ENCODE measurements at regions not wholly inside any gene's neighbourhood (a gene's known extent, or its start where the extent isn't known, plus 50 kb on each side); places are given as distances from the start of the nearest gene placed in this dataset.

DNA sequence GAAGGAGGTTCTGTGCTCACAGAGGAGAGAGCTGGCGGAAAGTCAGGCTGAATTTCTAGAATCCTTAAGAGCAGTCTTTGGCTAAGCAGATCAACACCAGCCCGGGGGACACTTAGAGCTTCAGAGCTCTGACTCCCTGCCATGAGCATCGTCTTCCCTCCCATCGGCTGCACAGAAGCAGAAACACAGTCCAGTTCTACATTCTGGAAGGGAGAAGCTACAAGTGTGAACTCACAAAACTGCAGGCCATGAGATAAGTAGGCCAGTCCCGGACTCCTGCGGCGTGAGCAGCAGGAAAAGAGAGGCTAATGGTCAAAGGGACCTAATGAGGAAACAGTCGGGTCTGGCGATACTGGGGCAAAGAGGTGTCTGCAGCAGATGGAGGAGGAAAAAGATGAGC lies 211.5 kb downstream of the DHX15 start:
- no peak overlapping the region for H3K27ac Mint-ChIP-seq
- H3K9me3 Mint-ChIP-seq, result peaks cover 6% of the 10 kb centered on the region; the same call in 1 of the 2 replicates
- H3K36me3 Mint-ChIP-seq, result no peaks in the 10 kb centered on the region
- ATAC-seq, result no peak
- ChIA-PET CTCF (interaction anchor here (0.5 to 2.1 kb wide), 5 partner anchors 8 to 1005 kb away, joined by 3 to 9 read pairs (median 3); no protein-coding TSS in a partner anchor), POLR2A (no interaction called here)
- H3K27me3 Mint-ChIP-seq (ENCODE audit: low read depth), result peaks cover 86% of the 10 kb centered on the region
- H3K4me1 Mint-ChIP-seq, result no peaks in the 10 kb centered on the region
- no peak for TF ChIP-seq EMX1 (CRISPR knock-in tag; IDR thresholded peaks at IDR 0.05)
- TF ChIP-seq TEAD4 (CRISPR knock-in tag; IDR thresholded peaks at IDR 0.05), result no peak
- no peak for TF ChIP-seq ZNF263 (CRISPR knock-in tag; IDR thresholded peaks at IDR 0.05; ENCODE audit: low read depth)
- TF ChIP-seq ZNF317 (CRISPR knock-in tag; IDR thresholded peaks at IDR 0.05; ENCODE audit: borderline replicate concordance, low read depth), result no peak
- no peak for TF ChIP-seq ELF4 (CRISPR knock-in tag; IDR thresholded peaks at IDR 0.05; ENCODE audit: low read depth)
- TF ChIP-seq JUN (CRISPR knock-in tag; IDR thresholded peaks at IDR 0.05), result no peak
- TF ChIP-seq GABPB1 (CRISPR knock-in tag; IDR thresholded peaks at IDR 0.05), result no peak
- TF ChIP-seq, protein P1, sequence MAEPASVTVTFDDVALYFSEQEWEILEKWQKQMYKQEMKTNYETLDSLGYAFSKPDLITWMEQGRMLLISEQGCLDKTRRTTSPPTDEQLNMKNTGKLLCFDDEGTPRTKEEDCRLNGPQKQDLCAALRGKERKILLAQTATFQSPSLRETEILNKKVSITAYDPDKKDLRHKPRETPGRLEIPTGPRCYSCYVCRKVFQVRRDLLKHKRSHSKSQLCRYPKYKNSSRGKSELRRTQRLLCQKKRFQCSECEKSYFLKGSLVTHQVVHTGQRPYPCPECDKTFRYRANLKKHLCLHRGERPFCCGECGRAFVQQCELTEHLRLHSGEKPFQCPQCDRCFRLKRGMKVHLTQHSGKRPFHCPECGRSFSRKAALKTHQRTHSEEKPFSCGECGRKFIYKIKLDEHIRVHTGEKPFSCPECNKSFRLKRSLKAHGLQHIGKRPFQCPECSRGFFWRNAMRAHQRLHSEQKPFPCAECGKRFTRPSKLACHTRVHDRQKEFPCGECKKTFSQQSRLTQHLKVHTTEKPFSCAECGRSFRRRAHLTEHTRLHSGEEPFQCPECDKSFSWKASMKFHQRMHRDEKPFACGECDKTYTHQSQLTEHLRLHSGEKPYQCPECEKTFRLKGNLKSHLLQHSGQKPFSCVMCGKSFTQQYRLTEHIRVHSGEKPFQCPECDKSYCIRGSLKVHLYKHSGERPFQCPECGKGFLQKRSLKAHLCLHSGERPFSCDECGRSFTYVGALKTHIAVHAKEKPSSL (CRISPR knock-in tag; conservative IDR thresholded peaks at IDR 0.05), result no peak
- no peak for TF ChIP-seq NFYB (CRISPR knock-in tag; conservative IDR thresholded peaks at IDR 0.05; ENCODE audit: low read depth)
- H3K4me3 Mint-ChIP-seq, result no peak overlapping the region
- no peak for DNase-seq (ENCODE audit: low spot score)

DNA sequence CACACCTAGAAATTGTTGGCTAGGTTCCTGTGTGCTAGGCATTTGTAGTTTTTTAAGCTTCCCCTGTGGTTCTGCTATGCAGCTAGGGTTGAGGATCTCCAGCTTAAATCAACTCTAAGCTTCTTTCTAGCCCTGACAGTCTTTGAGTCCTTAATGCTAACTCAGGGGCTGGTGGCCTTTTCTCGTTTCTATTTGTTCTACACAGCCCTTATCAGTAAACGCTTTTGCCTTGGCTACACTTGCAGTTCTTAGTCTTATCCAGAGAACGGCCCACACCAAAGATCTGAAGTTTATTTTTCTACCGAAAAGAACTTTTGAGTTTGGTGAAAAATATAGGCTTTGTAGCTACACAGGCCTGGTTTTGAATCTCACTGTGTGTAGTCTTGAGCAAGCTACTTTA lies 212.0 kb downstream of the DHX15 start:
- Mint-ChIP-seq H3K4me1 (no peaks in the 10 kb centered on the region), H3K27ac (no peak overlapping the region), H3K4me3 (no peak overlapping the region), H3K36me3 (no peaks in the 10 kb centered on the region), H3K9me3 (peaks cover 6% of the 10 kb centered on the region; the same call in 1 of the 2 replicates), H3K27me3 (ENCODE audit: low read depth) (peaks cover 85% of the 10 kb centered on the region)
- ATAC-seq (no peak), DNase-seq (ENCODE audit: low spot score) (no peak)
- ChIA-PET CTCF (interaction anchor here (1.2 to 2.1 kb wide), 4 partner anchors 9 to 1005 kb away, joined by 3 to 9 read pairs (median 4); no protein-coding TSS in a partner anchor), POLR2A (no interaction called here)
- TF ChIP-seq, protein P2, sequence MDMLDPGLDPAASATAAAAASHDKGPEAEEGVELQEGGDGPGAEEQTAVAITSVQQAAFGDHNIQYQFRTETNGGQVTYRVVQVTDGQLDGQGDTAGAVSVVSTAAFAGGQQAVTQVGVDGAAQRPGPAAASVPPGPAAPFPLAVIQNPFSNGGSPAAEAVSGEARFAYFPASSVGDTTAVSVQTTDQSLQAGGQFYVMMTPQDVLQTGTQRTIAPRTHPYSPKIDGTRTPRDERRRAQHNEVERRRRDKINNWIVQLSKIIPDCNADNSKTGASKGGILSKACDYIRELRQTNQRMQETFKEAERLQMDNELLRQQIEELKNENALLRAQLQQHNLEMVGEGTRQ (CRISPR knock-in tag; IDR thresholded peaks at IDR 0.05), result no peak
- TF ChIP-seq, protein P3, sequence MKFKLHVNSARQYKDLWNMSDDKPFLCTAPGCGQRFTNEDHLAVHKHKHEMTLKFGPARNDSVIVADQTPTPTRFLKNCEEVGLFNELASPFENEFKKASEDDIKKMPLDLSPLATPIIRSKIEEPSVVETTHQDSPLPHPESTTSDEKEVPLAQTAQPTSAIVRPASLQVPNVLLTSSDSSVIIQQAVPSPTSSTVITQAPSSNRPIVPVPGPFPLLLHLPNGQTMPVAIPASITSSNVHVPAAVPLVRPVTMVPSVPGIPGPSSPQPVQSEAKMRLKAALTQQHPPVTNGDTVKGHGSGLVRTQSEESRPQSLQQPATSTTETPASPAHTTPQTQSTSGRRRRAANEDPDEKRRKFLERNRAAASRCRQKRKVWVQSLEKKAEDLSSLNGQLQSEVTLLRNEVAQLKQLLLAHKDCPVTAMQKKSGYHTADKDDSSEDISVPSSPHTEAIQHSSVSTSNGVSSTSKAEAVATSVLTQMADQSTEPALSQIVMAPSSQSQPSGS (CRISPR knock-in tag; IDR thresholded peaks at IDR 0.05; ENCODE audit: borderline replicate concordance, low read depth), result no peak
- TF ChIP-seq GTF2I (CRISPR knock-in tag; conservative IDR thresholded peaks at IDR 0.05) (no peak), ZNF317 (CRISPR knock-in tag; IDR thresholded peaks at IDR 0.05; ENCODE audit: borderline replicate concordance, low read depth) (no peak), RELA (CRISPR knock-in tag; IDR thresholded peaks at IDR 0.05; ENCODE audit: borderline replicate concordance) (no peak), ZNF416 (CRISPR knock-in tag; IDR thresholded peaks at IDR 0.05) (no peak), CBFB (CRISPR knock-in tag; IDR thresholded peaks at IDR 0.05; ENCODE audit: low read depth) (no peak), TEAD4 (CRISPR knock-in tag; IDR thresholded peaks at IDR 0.05) (no peak), NR1H2 (CRISPR knock-in tag; IDR thresholded peaks at IDR 0.05) (no peak)
- TF ChIP-seq, protein P4, sequence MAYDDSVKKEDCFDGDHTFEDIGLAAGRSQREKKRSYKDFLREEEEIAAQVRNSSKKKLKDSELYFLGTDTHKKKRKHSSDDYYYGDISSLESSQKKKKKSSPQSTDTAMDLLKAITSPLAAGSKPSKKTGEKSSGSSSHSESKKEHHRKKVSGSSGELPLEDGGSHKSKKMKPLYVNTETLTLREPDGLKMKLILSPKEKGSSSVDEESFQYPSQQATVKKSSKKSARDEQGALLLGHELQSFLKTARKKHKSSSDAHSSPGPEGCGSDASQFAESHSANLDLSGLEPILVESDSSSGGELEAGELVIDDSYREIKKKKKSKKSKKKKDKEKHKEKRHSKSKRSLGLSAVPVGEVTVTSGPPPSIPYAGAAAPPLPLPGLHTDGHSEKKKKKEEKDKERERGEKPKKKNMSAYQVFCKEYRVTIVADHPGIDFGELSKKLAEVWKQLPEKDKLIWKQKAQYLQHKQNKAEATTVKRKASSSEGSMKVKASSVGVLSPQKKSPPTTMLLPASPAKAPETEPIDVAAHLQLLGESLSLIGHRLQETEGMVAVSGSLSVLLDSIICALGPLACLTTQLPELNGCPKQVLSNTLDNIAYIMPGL (CRISPR knock-in tag; IDR thresholded peaks at IDR 0.05), result no peak
- TF ChIP-seq, protein P5, sequence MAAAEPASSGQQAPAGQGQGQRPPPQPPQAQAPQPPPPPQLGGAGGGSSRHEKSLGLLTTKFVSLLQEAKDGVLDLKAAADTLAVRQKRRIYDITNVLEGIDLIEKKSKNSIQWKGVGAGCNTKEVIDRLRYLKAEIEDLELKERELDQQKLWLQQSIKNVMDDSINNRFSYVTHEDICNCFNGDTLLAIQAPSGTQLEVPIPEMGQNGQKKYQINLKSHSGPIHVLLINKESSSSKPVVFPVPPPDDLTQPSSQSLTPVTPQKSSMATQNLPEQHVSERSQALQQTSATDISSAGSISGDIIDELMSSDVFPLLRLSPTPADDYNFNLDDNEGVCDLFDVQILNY (CRISPR knock-in tag; IDR thresholded peaks at IDR 0.05), result no peak
- TF ChIP-seq, protein P6, sequence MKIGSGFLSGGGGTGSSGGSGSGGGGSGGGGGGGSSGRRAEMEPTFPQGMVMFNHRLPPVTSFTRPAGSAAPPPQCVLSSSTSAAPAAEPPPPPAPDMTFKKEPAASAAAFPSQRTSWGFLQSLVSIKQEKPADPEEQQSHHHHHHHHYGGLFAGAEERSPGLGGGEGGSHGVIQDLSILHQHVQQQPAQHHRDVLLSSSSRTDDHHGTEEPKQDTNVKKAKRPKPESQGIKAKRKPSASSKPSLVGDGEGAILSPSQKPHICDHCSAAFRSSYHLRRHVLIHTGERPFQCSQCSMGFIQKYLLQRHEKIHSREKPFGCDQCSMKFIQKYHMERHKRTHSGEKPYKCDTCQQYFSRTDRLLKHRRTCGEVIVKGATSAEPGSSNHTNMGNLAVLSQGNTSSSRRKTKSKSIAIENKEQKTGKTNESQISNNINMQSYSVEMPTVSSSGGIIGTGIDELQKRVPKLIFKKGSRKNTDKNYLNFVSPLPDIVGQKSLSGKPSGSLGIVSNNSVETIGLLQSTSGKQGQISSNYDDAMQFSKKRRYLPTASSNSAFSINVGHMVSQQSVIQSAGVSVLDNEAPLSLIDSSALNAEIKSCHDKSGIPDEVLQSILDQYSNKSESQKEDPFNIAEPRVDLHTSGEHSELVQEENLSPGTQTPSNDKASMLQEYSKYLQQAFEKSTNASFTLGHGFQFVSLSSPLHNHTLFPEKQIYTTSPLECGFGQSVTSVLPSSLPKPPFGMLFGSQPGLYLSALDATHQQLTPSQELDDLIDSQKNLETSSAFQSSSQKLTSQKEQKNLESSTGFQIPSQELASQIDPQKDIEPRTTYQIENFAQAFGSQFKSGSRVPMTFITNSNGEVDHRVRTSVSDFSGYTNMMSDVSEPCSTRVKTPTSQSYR (CRISPR knock-in tag; IDR thresholded peaks at IDR 0.05), result no peak
- TF ChIP-seq, protein P7, sequence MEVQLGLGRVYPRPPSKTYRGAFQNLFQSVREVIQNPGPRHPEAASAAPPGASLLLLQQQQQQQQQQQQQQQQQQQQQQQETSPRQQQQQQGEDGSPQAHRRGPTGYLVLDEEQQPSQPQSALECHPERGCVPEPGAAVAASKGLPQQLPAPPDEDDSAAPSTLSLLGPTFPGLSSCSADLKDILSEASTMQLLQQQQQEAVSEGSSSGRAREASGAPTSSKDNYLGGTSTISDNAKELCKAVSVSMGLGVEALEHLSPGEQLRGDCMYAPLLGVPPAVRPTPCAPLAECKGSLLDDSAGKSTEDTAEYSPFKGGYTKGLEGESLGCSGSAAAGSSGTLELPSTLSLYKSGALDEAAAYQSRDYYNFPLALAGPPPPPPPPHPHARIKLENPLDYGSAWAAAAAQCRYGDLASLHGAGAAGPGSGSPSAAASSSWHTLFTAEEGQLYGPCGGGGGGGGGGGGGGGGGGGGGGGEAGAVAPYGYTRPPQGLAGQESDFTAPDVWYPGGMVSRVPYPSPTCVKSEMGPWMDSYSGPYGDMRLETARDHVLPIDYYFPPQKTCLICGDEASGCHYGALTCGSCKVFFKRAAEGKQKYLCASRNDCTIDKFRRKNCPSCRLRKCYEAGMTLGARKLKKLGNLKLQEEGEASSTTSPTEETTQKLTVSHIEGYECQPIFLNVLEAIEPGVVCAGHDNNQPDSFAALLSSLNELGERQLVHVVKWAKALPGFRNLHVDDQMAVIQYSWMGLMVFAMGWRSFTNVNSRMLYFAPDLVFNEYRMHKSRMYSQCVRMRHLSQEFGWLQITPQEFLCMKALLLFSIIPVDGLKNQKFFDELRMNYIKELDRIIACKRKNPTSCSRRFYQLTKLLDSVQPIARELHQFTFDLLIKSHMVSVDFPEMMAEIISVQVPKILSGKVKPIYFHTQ (CRISPR knock-in tag; IDR thresholded peaks at IDR 0.05), result no peak
- TF ChIP-seq, protein P8, sequence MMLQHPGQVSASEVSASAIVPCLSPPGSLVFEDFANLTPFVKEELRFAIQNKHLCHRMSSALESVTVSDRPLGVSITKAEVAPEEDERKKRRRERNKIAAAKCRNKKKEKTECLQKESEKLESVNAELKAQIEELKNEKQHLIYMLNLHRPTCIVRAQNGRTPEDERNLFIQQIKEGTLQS (CRISPR knock-in tag; conservative IDR thresholded peaks at IDR 0.05), result no peak
